Stimulated activated CD4-positive, alpha-beta T cell treated with anti-CD3 and anti-CD28 coated beads, TNF-alpha, amount 100 ng/mL, for 48 hours (primary cell): ENCODE measurements at regions not wholly inside any gene's neighbourhood (a gene's known extent, or its start where the extent isn't known, plus 50 kb on each side); places are given as distances from the start of the nearest gene placed in this dataset.

Experiments
- DNase-seq, 3 donors: peaks; one replicate each; pipeline ENCODE4 v3.0.0-alpha.2; 2020; ENCODE audit warnings: low read depth in 3 of 3

DNA sequence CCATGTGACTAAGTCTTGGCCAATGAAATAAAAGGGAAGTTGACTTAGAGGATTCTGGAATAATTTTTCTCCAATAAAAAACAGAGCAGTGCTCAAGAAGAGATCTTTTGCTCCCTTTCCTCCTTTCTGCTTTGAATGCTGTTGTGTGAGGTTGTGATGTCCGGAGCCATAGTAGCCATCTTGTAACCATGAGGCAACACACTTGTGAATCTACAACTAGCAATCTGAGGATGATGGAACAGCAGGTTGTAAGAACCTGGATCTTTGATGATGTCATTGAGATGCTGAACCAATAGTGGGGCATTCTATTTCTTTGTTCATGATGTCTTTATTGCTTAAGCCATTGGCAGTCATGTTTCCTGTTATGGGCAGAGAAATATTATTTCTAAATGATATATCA, 230.0 kb upstream of the SRRM4 start:
- no peak for DNase-seq

DNA sequence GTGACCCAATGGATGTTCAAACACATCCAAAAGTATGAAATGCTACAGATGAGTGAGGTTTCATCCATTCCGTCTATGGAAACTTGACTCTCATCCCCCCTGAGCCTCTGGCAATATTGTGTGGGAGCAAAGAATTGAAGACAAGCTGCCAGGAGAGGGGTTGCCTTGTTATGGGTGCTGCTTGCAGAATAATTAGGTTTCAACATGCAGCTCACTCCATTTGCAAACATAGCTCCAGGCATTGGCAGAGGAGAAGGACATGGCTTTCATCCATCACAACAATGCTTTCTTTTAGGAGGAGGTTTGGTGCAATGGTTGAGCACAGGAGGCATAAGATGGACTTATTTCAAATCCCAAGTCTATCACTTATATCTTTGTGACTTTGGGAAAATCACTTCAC, 220.7 kb upstream of the SRRM4 start:
- DNase-seq = no peak

GRCh38 chr12:118763234-118763633, 218.1 kb upstream of the SRRM4 start:
- DNase-seq = no peak

GRCh38 chr12:118773956-118774723, 207.2 kb upstream of the SRRM4 start:
- no peak for DNase-seq

- DNase-seq = no peak
Measured at GRCh38 chr12:118777504-118777903, 203.8 kb upstream of the SRRM4 start.

- DNase-seq = no peak
Measured at GRCh38 chr12:118778077-118778476, 203.3 kb upstream of the SRRM4 start.

DNA sequence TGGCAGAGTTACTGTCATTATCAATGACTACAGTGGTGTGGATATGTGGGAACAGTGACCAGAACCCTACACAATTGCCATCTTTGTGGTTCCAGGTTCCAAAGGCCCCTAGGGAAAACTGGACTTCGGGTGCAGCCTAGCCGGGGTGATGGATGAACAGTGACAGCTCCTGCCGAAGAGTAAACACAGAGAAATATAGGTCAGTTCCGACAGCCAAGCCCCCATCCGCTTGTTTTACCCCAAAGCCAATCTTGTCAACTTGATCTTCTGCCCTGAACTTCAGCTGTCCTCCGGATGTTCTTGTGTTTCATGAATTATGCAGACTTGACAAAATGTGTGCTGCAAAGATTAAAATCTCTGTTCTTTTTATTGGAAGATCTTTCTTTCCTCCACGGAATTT, 200.4 kb upstream of the SRRM4 start:
- DNase-seq = no peak

DNA sequence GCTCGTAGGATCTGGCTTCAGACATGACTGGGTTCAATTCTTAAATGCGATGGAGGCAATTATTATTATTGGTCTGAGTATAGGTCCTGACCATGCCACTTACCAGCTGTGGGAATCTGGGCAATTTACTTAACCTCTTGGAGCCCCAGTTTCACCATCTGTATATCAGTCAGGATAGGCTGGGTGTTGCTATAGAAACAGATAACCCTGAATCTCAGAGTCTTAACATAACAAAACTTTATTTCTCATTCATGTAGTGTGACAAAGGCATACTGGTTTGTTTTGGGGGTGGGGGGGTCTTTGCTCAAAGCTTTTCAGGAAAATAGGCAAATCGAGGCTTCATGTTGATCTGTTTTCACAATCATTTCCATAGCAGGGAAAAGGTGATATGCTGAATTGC, 199.6 kb upstream of the SRRM4 start:
- no peak for DNase-seq

- no peak for DNase-seq
Measured at GRCh38 chr12:118783703-118784102, 197.6 kb upstream of the SRRM4 start.

DNA sequence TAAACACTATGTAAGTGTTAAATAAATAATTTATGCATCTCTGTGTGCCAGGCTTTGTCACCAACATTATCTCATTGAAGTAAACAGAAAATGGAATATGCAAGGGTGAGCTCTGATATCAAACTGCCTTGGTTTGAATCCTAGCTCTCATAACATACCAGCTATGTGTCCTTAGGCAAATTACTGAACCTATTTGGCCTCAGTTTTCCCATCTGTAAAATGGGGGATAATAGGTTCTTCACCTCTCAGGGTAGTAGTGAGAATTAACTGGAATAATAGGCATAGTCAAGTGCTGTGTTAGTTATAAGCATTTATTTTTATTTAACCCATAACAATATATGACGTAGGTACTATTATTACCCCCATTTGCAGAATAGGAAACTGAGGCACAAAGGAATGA, 190.8 kb upstream of the SRRM4 start:
- DNase-seq = no peak

GRCh38 chr12:118813778-118814357, 167.5 kb upstream of the SRRM4 start:
- DNase-seq = no peak

DNA sequence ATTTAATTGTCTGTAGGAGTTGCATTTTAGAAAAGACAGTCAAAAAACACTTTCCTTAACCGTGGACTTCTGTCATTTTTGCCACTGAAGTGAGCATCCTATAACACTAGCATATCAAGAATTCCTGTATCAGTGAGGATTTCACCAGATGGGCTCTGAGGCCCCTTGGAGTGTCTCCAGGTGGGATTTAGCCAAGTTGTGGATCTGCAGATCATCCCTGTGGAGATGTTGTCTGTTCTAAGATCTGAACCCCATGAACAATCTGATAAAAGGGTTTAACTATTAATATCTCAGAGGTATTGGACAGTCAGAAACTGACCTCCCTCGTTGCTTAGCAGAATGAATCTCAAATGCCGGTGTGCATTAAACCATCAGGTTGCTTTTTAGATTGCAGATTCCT, 165.0 kb upstream of the SRRM4 start:
- no peak for DNase-seq

DNA sequence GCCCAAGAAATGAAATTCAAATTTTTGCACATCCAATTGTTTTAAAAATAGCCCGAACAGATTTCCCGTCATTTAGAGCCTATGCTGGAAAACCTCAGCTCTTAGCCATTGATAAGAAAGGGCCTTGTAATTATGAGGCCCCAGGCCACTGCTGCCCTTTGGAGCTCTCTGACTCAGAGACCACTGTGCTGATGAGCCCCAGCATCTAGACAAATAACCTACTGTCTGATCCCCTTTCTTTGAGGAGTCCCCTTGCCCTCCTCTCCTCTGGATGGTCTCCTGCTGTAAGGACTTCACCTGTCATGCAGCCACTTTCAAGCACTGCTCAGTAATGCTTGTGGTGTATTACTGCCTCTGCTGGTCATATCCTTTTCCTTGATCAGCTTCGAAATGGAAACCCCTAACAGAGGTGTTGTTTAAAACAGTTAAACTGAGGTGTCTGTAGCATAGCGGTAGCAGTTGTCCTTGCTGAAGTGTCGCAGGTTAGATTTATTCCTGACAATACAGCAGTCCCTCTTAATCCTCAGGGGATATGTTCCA, 159.9 kb upstream of the SRRM4 start:
- no peak for DNase-seq

- no peak for DNase-seq
Measured at GRCh38 chr12:118822512-118822911, 158.8 kb upstream of the SRRM4 start.

DNA sequence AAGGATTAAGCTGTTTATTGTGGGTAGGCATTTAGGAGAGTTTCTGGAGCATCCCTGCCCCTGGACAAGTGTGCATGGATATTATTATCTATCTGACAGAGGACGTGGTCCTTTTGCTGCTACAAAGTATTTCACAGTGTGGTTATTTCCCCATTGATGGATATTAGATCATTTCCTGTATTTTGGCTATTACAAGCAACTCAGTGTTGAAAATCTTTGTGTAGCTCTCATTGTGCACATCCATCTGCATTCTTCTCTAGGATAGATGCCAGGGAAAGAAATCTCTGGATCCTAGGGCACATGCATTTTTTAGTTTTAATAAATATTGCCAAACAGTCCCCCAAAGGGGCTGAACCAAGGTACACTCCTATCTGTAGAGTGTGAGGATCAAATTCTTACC, 154.3 kb upstream of the SRRM4 start:
- no peak for DNase-seq

DNA sequence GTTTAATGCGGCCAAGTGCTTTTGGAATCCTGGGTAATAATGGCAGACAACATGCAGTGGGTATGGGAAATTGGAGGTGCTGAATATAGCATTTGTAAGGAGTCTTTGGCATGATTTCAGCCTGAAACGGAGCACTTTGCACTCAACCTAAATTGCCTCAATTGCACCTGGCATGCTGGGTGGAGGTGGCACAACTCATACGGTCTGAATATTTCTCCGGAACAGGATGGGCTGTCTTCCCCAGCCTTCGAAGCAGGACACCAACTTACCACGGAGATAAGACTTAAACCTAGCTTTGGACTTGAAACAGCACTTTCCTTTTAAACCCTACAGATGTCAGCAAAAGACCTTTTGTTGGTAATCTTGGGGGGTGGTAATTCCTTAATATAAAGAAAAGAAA, 153.7 kb upstream of the SRRM4 start:
- no peak for DNase-seq

DNA sequence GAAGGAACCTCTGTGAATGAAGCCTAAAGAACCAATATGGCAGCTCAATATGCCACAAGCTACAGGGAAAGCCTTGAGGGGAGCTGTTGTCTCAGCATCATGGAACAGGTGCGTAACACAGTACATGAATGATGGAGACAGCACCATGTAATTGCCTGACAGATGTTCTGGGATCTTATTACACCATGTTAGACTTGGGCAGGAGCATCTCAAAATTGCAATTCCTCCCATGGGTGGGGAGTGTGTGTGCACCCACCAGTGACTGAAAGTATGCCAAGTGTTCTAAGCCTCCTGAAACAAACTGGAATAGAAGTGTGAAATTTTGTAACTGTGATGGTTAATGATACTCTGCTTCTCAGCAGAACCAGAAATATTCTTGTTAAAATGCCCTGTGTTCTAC, 151.0 kb upstream of the SRRM4 start:
- DNase-seq = no peak

GRCh38 chr12:118835926-118836325, 145.4 kb upstream of the SRRM4 start:
- no peak for DNase-seq

DNA sequence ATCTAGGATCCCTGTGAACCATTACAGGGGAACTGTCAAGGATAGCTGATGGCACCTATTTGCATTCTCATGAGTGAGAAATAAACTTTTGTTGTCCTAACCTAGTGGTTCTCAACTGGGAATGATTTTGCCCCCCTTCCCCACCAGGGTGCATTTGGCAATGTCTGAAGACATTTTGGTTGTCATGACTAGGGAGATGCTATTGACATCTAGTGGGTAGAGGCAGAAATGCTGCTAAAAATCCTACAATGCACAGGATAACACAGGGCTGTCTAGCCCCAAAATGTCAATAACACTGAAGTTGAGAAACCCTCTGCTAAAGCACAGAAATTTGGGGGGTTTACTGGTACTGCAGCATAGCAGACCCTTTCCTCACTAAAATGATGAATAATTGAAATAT, 140.9 kb upstream of the SRRM4 start:
- DNase-seq = no peak

DNA sequence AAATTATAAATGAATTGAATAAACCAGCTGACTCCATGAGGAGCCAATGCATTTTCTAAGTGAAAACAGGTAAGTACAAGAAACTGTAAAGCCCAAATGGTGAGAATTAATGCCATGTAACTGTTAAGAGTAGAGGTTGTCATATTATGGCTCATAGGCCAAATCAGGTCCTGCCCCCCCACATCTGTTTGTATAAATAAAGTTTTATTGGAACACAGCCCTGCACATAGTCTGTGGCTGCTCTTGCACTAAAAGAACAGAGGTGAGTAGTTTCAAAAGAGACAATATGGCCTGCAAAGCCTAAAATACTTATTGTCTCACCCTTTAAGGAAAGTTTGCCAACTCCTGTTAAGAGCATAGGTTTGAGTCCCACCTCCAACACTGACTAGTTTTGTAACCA, 140.5 kb upstream of the SRRM4 start:
- no peak for DNase-seq

DNA sequence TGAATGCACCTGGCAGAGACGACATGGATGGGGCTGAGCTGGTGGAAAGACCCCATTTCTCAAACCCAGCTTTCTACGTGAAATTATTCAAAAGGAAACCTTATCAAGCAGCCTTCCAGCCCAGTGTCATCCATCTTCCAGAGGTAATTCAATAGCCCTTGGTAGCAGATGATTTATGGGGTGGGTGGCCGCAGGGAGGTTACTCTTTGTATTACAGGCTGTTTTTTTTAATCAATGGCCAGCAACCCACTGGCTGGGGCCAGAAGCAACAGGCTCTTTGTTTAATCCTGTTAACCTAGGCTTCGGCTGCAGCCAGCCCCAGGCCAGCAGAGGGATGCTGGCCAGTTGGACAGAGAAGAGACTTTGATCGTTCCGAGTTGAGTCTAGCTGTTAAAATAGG, 139.8 kb upstream of the SRRM4 start:
- DNase-seq = no peak

DNA sequence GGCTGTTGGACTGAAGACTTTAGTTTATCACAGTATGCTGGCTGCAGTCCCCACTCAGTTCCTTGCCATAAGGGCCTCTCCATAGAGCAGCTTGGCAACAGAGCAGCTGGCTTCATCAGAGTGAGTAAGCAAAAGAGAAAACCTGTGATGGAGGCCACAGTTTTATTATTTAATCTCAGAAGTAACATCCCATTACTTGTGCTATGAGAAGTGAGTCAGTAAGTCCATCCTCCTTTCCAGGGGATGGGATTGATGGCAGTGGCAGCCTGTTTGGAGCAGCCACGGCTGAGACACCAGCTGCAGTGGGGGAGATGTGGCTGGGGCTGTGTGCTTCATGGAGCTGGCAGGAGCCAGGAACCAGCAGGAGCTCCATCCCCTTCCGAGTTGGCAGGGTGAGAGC, 138.5 kb upstream of the SRRM4 start:
- no peak for DNase-seq

- no peak for DNase-seq
Measured at GRCh38 chr12:118846416-118846815, 134.9 kb upstream of the SRRM4 start.
